ENCODE measurements at regions not wholly inside any gene's neighbourhood (a gene's known extent, or its start where the extent isn't known, plus 50 kb on each side); places are given as distances from the start of the nearest gene placed in this dataset.

DNA sequence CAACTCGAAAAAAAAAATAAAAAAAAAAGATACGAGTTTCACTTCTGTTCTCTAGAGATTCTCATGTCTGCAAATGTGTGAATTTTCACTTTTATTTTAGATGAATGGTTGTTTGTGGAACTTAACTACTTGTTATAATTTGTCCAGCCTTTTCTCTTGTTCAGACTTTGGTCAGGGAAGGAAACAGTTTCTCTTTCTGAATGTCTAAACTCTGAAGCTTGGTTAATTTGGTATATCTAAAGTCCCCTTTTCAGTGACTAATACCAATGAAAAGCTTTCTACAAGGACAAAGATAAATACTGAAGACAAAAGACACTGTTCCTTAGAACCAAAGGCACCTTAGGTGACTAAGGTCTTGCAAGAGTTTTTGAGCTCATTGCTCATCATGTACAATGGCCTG, 144.4 kb upstream of the PIEZO2 start (continued):
- TF ChIP-seq, protein P1, sequence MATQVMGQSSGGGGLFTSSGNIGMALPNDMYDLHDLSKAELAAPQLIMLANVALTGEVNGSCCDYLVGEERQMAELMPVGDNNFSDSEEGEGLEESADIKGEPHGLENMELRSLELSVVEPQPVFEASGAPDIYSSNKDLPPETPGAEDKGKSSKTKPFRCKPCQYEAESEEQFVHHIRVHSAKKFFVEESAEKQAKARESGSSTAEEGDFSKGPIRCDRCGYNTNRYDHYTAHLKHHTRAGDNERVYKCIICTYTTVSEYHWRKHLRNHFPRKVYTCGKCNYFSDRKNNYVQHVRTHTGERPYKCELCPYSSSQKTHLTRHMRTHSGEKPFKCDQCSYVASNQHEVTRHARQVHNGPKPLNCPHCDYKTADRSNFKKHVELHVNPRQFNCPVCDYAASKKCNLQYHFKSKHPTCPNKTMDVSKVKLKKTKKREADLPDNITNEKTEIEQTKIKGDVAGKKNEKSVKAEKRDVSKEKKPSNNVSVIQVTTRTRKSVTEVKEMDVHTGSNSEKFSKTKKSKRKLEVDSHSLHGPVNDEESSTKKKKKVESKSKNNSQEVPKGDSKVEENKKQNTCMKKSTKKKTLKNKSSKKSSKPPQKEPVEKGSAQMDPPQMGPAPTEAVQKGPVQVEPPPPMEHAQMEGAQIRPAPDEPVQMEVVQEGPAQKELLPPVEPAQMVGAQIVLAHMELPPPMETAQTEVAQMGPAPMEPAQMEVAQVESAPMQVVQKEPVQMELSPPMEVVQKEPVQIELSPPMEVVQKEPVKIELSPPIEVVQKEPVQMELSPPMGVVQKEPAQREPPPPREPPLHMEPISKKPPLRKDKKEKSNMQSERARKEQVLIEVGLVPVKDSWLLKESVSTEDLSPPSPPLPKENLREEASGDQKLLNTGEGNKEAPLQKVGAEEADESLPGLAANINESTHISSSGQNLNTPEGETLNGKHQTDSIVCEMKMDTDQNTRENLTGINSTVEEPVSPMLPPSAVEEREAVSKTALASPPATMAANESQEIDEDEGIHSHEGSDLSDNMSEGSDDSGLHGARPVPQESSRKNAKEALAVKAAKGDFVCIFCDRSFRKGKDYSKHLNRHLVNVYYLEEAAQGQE (IDR thresholded peaks at IDR 0.05; ENCODE audit: unreplicated experiment): no peak
- no peak for TF ChIP-seq STAT1 (IDR thresholded peaks at IDR 0.05; ENCODE audit: unreplicated experiment)

DNA sequence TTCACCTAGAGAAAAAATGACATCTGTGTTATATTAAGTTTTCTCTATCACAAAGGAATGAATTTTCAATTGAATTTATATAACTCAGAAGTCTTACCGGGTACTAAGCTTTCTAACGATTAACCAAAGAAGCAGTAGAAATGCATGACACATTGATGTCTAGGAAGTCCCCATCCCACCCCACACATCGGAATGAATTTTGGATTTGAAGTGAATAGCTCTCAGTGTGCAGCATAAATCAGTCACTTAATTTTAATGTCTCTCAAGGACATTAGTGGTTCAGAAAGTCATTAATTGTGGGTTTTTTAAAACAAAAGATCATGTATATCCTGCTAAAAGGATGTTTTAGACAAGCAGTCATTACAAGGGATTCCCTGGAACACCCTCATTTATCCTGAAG, 141.4 kb upstream of the PIEZO2 start:
- no peak overlapping the region for H3K4me3 Mint-ChIP-seq
- no peaks in the 10 kb centered on the region for H3K27me3 Mint-ChIP-seq (ENCODE audit: insufficient read depth, low read depth, poor library complexity)
- Histone ChIP-seq H3K4me3 (no peak overlapping the region), H3K79me2 (replicated peaks; ENCODE audit: insufficient read depth) (no peaks in the 10 kb centered on the region), H3K4me1 (ENCODE audit: insufficient read depth) (no peaks in the 10 kb centered on the region), H3K36me3 (ENCODE audit: insufficient read depth) (no peaks in the 10 kb centered on the region), H4K20me1 (replicated peaks; ENCODE audit: insufficient read depth) (no peaks in the 10 kb centered on the region), H2AFZ (no peak overlapping the region), H3K27me3 (ENCODE audit: insufficient read depth) (no peaks in the 10 kb centered on the region), H3K4me2 (no peak overlapping the region), H3F3A (replicated peaks; ENCODE audit: low read depth) (no peaks in the 10 kb centered on the region), H3K9me2 (ENCODE audit: insufficient read depth) (no peaks in the 10 kb centered on the region), H3K27ac (ENCODE audit: low read depth) (no peak overlapping the region)
- H3K9me3 Mint-ChIP-seq: no peaks in the 10 kb centered on the region
- DNase-seq (ENCODE audit: low spot score) (no peak), ATAC-seq (no peak)
- H3K4me1 Mint-ChIP-seq: peaks cover 11% of the 10 kb centered on the region; the same call in 2 of the 3 replicates
- no peak overlapping the region for H3K27ac Mint-ChIP-seq
- H3K36me3 Mint-ChIP-seq (ENCODE audit: low read depth): no peaks in the 10 kb centered on the region
- no peak for TF ChIP-seq ZNF114 (CRISPR knock-in tag; IDR thresholded peaks at IDR 0.05)
- no peak for TF ChIP-seq POLR2AphosphoS5 (IDR thresholded peaks at IDR 0.05; ENCODE audit: low read depth)
- TF ChIP-seq ZNF331 (CRISPR knock-in tag; IDR thresholded peaks at IDR 0.05; ENCODE audit: low read depth): no peak
- TF ChIP-seq, protein P2, sequence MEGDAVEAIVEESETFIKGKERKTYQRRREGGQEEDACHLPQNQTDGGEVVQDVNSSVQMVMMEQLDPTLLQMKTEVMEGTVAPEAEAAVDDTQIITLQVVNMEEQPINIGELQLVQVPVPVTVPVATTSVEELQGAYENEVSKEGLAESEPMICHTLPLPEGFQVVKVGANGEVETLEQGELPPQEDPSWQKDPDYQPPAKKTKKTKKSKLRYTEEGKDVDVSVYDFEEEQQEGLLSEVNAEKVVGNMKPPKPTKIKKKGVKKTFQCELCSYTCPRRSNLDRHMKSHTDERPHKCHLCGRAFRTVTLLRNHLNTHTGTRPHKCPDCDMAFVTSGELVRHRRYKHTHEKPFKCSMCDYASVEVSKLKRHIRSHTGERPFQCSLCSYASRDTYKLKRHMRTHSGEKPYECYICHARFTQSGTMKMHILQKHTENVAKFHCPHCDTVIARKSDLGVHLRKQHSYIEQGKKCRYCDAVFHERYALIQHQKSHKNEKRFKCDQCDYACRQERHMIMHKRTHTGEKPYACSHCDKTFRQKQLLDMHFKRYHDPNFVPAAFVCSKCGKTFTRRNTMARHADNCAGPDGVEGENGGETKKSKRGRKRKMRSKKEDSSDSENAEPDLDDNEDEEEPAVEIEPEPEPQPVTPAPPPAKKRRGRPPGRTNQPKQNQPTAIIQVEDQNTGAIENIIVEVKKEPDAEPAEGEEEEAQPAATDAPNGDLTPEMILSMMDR (conservative IDR thresholded peaks at IDR 0.05; ENCODE audit: low read depth in 2 of 2): no peak

DNA sequence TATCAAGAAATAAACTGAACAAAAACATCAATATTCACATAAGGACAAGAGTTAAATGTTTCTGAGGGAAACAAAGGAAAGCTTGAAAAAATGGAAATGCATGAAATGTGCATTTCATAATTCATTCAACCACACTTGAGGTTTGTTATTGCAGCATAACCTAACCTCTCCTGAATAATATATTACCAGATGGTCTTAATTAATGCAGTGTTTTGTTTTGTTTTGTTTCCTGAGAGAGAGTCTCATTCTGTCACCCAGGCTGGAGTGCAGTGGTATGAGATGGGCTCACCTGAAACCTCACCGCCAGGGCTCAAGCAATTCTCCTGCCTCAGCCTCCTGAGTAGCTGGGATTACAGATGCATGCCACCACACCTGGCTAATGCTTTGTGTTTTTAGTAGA, 139.9 kb upstream of the PIEZO2 start:
- H3K4me1 Mint-ChIP-seq: peaks cover 11% of the 10 kb centered on the region; the same call in 2 of the 3 replicates
- ATAC-seq: no peak

More for the DNA sequence above, 139.9 kb upstream of the PIEZO2 start:
- Histone ChIP-seq H3K27ac (ENCODE audit: low read depth) (no peak overlapping the region), H3K4me1 (ENCODE audit: insufficient read depth) (no peaks in the 10 kb centered on the region), H2AFZ (no peak overlapping the region), H3K9me2 (ENCODE audit: insufficient read depth) (no peaks in the 10 kb centered on the region), H3K36me3 (ENCODE audit: insufficient read depth) (no peaks in the 10 kb centered on the region), H3K4me2 (no peak overlapping the region), H3F3A (replicated peaks; ENCODE audit: low read depth) (no peaks in the 10 kb centered on the region), H3K27me3 (ENCODE audit: insufficient read depth) (no peaks in the 10 kb centered on the region), H3K79me2 (replicated peaks; ENCODE audit: insufficient read depth) (no peaks in the 10 kb centered on the region), H4K20me1 (replicated peaks; ENCODE audit: insufficient read depth) (no peaks in the 10 kb centered on the region), H3K4me3 (no peak overlapping the region)
- no peaks in the 10 kb centered on the region for H3K9me3 Mint-ChIP-seq
- no peaks in the 10 kb centered on the region for H3K36me3 Mint-ChIP-seq (ENCODE audit: low read depth)
- no peak overlapping the region for H3K4me3 Mint-ChIP-seq
- DNase-seq (ENCODE audit: low spot score): no peak
- H3K27me3 Mint-ChIP-seq (ENCODE audit: insufficient read depth, low read depth, poor library complexity): no peaks in the 10 kb centered on the region
- TF ChIP-seq, protein P2 (conservative IDR thresholded peaks at IDR 0.05; ENCODE audit: low read depth in 2 of 2): no peak
- TF ChIP-seq EZH2 (IDR thresholded peaks at IDR 0.05; ENCODE audit: low read depth, unreplicated experiment): no peak
- TF ChIP-seq, protein P1 (IDR thresholded peaks at IDR 0.05; ENCODE audit: unreplicated experiment): no peak
- TF ChIP-seq POLR2AphosphoS5 (IDR thresholded peaks at IDR 0.05; ENCODE audit: low read depth): no peak
- H3K27ac Mint-ChIP-seq: no peak overlapping the region
